Gastrocnemius medialis (tissue), 4 donors: ENCODE measurements at regions not wholly inside any gene's neighbourhood (a gene's known extent, or its start where the extent isn't known, plus 50 kb on each side); places are given as distances from the start of the nearest gene placed in this dataset.

Source experiments
- ATAC-seq, 2 donors: fragments of 150-250 bp; one replicate each; pipeline ENCODE4 v1.9.1; 2016
- DNase-seq, 2 donors: peaks; one replicate each; pipeline ENCODE4 v3.0.0-alpha.2; 2019
- H3K27ac ChIP-seq, 4 donors: fragments of 200-600 bp; sonication (generic); 1 replicate in 1 of 4; 2 replicates in 3 of 4; pipeline ENCODE4 v1.5.1; 2016 to 2018; ENCODE audit warnings: mild to moderate bottlenecking in 2 of 4, moderate library complexity in 1 of 4
- H3K27me3 ChIP-seq, 3 donors: fragments of 200-600 bp; sonication (generic) in 2 of 3; 1 replicate in 1 of 3; 2 replicates in 2 of 3; pipeline versions ENCODE4 v1.5.1 to v1.6.0; 2016 to 2019; ENCODE audit warnings: mild to moderate bottlenecking in 1 of 3, moderate library complexity in 1 of 3
- H3K36me3 ChIP-seq, 2 donors: fragments of 200-600 bp; sonication (generic) in 1 of 2; one replicate each; pipeline ENCODE4 v1.5.1; 2017 to 2018
- H3K4me1 ChIP-seq, 2 donors: fragments of 200-600 bp; sonication (generic) in 1 of 2; one replicate each; pipeline ENCODE4 v1.5.1; 2016 to 2017; ENCODE audit warnings: mild to moderate bottlenecking in 2 of 2
- H3K4me3 ChIP-seq, 4 donors: fragments of 200-600 bp; sonication (generic) in 3 of 4; 1 replicate in 1 of 4; 2 replicates in 3 of 4; pipeline ENCODE4 v1.5.1; 2016 to 2019; ENCODE audit warnings: mild to moderate bottlenecking in 2 of 4
- H3K9me3 ChIP-seq, 3 donors: fragments of 200-600 bp; sonication (generic) in 2 of 3; 1 replicate in 1 of 3; 2 replicates in 2 of 3; pipeline ENCODE4 v1.5.1; 2016 to 2019
- POLR2A ChIP-seq, 2 donors: fragments of 450-650 bp; IDR thresholded peaks; one replicate each; pipeline ENCODE4 v1.6.1; 2017; ENCODE audit warnings: antibody characterized with exemption in 2 of 2, mild to moderate bottlenecking in 2 of 2, moderate library complexity in 2 of 2
- in situ Hi-C, 4 donors: fragments of 200-750 bp; cut with MboI; loops; one replicate each; pipeline versions ENCODE4 v1.15.0 to v1.8.0; 2017; ENCODE audit warnings: low sequenced_read_pairs in 4 of 4
- intact Hi-C: fragments of 100-400 bp; cut with DNase I; formaldehyde crosslinking; loops from one replicate; pipeline ENCODE4 v1.15.1; 2023; ENCODE audit warnings: low total_unique reads
- TF ChIP-seq, protein P1 (sequence below), 5 experiments: fragments of 450-650 bp in 3 of 5; fragments of 200-600 bp in 2 of 5; sonication (generic) in 2 of 5; IDR thresholded peaks in 4 of 5; conservative IDR thresholded peaks in 1 of 5; 1 replicate in 4 of 5; 2 replicates in 1 of 5; pipeline ENCODE4 v1.5.1; 2016 to 2019; ENCODE audit warnings: antibody characterized with exemption in 5 of 5, mild to moderate bottlenecking in 3 of 5, moderate library complexity in 3 of 5

DNA sequence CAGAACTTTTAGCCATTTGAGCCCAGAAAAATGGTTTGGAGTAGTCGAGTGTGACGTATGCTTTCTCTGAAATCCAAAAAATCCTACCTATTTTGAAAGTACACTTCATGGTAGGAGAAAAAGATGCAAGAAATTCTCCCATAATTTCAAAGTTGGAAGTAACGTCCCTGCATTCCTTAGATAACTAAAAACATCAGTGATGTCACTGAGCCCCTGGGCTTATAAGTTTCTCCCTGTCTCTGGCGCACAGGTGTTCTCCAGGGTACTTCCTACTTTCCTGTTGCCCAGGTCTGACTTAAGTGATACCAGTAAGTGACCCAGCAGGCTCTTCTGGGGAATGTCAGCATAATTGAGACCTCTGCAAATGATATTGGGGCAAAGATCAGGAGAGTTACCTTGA is 90.5 kb upstream of the WDR1 start:
- in situ Hi-C loops (no loop called here), intact Hi-C loops (no loop called here)
- DNase-seq (no peak), ATAC-seq (no peak)
- Histone ChIP-seq H3K27me3 (no peaks in the 10 kb centered on the region), H3K9me3 (no peaks in the 10 kb centered on the region), H3K27ac (no peak overlapping the region), H3K36me3 (no peaks in the 10 kb centered on the region), H3K4me3 (no peak overlapping the region), H3K4me1 (no peaks in the 10 kb centered on the region)
- no peak for TF ChIP-seq POLR2A (IDR thresholded peaks at IDR 0.05)
- TF ChIP-seq, protein P1, sequence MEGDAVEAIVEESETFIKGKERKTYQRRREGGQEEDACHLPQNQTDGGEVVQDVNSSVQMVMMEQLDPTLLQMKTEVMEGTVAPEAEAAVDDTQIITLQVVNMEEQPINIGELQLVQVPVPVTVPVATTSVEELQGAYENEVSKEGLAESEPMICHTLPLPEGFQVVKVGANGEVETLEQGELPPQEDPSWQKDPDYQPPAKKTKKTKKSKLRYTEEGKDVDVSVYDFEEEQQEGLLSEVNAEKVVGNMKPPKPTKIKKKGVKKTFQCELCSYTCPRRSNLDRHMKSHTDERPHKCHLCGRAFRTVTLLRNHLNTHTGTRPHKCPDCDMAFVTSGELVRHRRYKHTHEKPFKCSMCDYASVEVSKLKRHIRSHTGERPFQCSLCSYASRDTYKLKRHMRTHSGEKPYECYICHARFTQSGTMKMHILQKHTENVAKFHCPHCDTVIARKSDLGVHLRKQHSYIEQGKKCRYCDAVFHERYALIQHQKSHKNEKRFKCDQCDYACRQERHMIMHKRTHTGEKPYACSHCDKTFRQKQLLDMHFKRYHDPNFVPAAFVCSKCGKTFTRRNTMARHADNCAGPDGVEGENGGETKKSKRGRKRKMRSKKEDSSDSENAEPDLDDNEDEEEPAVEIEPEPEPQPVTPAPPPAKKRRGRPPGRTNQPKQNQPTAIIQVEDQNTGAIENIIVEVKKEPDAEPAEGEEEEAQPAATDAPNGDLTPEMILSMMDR (IDR thresholded peaks at IDR 0.05 in 4 of 5, conservative IDR thresholded peaks at IDR 0.05 in 1 of 5), result no peak

GRCh38 chr4:10205223-10205622 is 88.6 kb upstream of the WDR1 start:
- Histone ChIP-seq H3K4me1 (no peaks in the 10 kb centered on the region), H3K4me3 (no peak overlapping the region), H3K36me3 (no peaks in the 10 kb centered on the region), H3K9me3 (no peaks in the 10 kb centered on the region), H3K27me3 (no peaks in the 10 kb centered on the region), H3K27ac (no peak overlapping the region)
- intact Hi-C loops (no loop called here), in situ Hi-C loops (no loop called here)
- TF ChIP-seq POLR2A (IDR thresholded peaks at IDR 0.05), result no peak
- TF ChIP-seq, protein P1 (IDR thresholded peaks at IDR 0.05 in 4 of 5, conservative IDR thresholded peaks at IDR 0.05 in 1 of 5), result no peak
- ATAC-seq (peak in 1 of 2 donors; percentile 39), DNase-seq (no peak)

- intact Hi-C loops, result no loop called here
- no peaks in the 10 kb centered on the region for H3K4me1 ChIP-seq
- no peak overlapping the region for H3K4me3 ChIP-seq
- DNase-seq, result no peak
- in situ Hi-C loops, result no loop called here
- no peak overlapping the region for H3K27ac ChIP-seq
- no peaks in the 10 kb centered on the region for H3K9me3 ChIP-seq
- no peaks in the 10 kb centered on the region for H3K27me3 ChIP-seq
- H3K36me3 ChIP-seq, result no peaks in the 10 kb centered on the region
- no peak for TF ChIP-seq POLR2A (IDR thresholded peaks at IDR 0.05)
- TF ChIP-seq, protein P1 (IDR thresholded peaks at IDR 0.05 in 4 of 5, conservative IDR thresholded peaks at IDR 0.05 in 1 of 5), result no peak
- ATAC-seq, result no peak
Observed at GRCh38 chr4:10204401-10205058, 87.9 kb upstream of the WDR1 start.

GRCh38 chr4:10203851-10204250 is 87.3 kb upstream of the WDR1 start:
- H3K27me3 ChIP-seq, result no peaks in the 10 kb centered on the region
- no peak for DNase-seq
- TF ChIP-seq, protein P1 (IDR thresholded peaks at IDR 0.05 in 4 of 5, conservative IDR thresholded peaks at IDR 0.05 in 1 of 5), result no peak
- no peak for TF ChIP-seq POLR2A (IDR thresholded peaks at IDR 0.05)
- H3K4me3 ChIP-seq, result no peak overlapping the region
- intact Hi-C loops, result no loop called here
- no peak for ATAC-seq
- no peaks in the 10 kb centered on the region for H3K9me3 ChIP-seq
- in situ Hi-C loops, result no loop called here
- H3K4me1 ChIP-seq, result no peaks in the 10 kb centered on the region
- no peak overlapping the region for H3K27ac ChIP-seq
- no peaks in the 10 kb centered on the region for H3K36me3 ChIP-seq
